CD14-positive monocyte (primary cell): ENCODE measurements at regions not wholly inside any gene's neighbourhood (a gene's known extent, or its start where the extent isn't known, plus 50 kb on each side); places are given as distances from the start of the nearest gene placed in this dataset.

Source experiments
- DNase-seq, 3 donors: peaks; one replicate each; pipeline ENCODE4 v3.0.0-alpha.2; 2011 to 2022
- H2AFZ ChIP-seq: 2 replicates; pipeline ENCODE4 v1.6.0; 2012; ENCODE audit warnings: mild to moderate bottlenecking, low read depth, low read length, inconsistent platforms; ENCODE audit not compliant: insufficient read depth, poor library complexity, severe bottlenecking
- H3K27ac ChIP-seq, 2 donors: 1 replicate in 1 of 2; 2 replicates in 1 of 2; pipeline ENCODE4 v1.5.1; 2012 to 2013; ENCODE audit warnings: low read length in 2 of 2, control low read depth in 1 of 2, inconsistent platforms in 1 of 2, low read depth in 1 of 2, mild to moderate bottlenecking in 1 of 2
- H3K27me3 ChIP-seq, 2 donors: one replicate each; pipeline versions ENCODE4 v1.6.0 to v1.6.1; 2011 to 2013; ENCODE audit warnings: low read length in 2 of 2; ENCODE audit not compliant: control insufficient read depth in 2 of 2, insufficient read depth in 2 of 2
- H3K36me3 ChIP-seq, 2 donors: replicated peaks in 1 of 2; 1 replicate in 1 of 2; 2 replicates in 1 of 2; pipeline versions ENCODE4 v1.5.1 to v1.6.1; 2012 to 2013; ENCODE audit warnings: low read length in 2 of 2, control low read depth in 1 of 2, inconsistent platforms in 1 of 2, mild to moderate bottlenecking in 1 of 2; ENCODE audit not compliant: insufficient read depth in 2 of 2, control insufficient read depth in 1 of 2
- H3K4me1 ChIP-seq, 2 donors: 1 replicate in 1 of 2; 2 replicates in 1 of 2; pipeline versions ENCODE4 v1.5.1 to v1.6.1; 2012 to 2013; ENCODE audit warnings: low read length in 2 of 2, control low read depth in 1 of 2, inconsistent platforms in 1 of 2, mild to moderate bottlenecking in 1 of 2, moderate library complexity in 1 of 2; ENCODE audit not compliant: insufficient read depth in 2 of 2, control insufficient read depth in 1 of 2
- H3K4me2 ChIP-seq: replicated peaks from 2 replicates; pipeline ENCODE3; 2012; ENCODE audit warnings: low read length, moderate library complexity, mild to moderate bottlenecking; ENCODE audit not compliant: poor library complexity, severe bottlenecking; ENCODE audit errors: extremely low read depth
- H3K4me3 ChIP-seq, 3 experiments: fragments of 200-600 bp in 1 of 3; sonication (generic) in 1 of 3; replicated peaks in 1 of 3; 1 replicate in 2 of 3; 2 replicates in 1 of 3; pipeline ENCODE4 v1.5.1; 2011 to 2013; ENCODE audit warnings: low read length in 3 of 3, mild to moderate bottlenecking in 3 of 3, control low read depth in 2 of 3, low read depth in 2 of 3, inconsistent platforms in 1 of 3, moderate library complexity in 1 of 3
- H3K79me2 ChIP-seq: 2 replicates; pipeline ENCODE4 v1.6.0; 2012; ENCODE audit warnings: mild to moderate bottlenecking, control low read depth, inconsistent platforms, low read length, moderate library complexity; ENCODE audit not compliant: insufficient read depth
- H3K9ac ChIP-seq: 2 replicates; pipeline ENCODE4 v1.6.0; 2017; ENCODE audit warnings: low read length, mild to moderate bottlenecking; ENCODE audit not compliant: insufficient read depth, poor library complexity, severe bottlenecking
- H3K9me3 ChIP-seq, 2 donors: replicated peaks in 1 of 2; 1 replicate in 1 of 2; 2 replicates in 1 of 2; pipeline versions ENCODE4 v1.5.1 to v1.6.1; 2012 to 2013; ENCODE audit warnings: low read length in 2 of 2, control low read depth in 1 of 2; ENCODE audit not compliant: control insufficient read depth in 1 of 2, insufficient read depth in 1 of 2
- H4K20me1 ChIP-seq: 2 replicates; pipeline ENCODE4 v1.6.0; 2012; ENCODE audit warnings: mild to moderate bottlenecking, low read length, control low read depth, moderate library complexity; ENCODE audit not compliant: insufficient read depth
- H3K27ac Mint-ChIP-seq, 7 donors: one replicate each; pipeline ENCODE4 v1.8.0; 2020; ENCODE audit warnings: mild to moderate bottlenecking in 7 of 7, mixed read lengths in 7 of 7, moderate library complexity in 6 of 7, inconsistent platforms in 2 of 7
- H3K27me3 Mint-ChIP-seq, 3 donors: one replicate each; pipeline ENCODE4 v1.8.0; 2021 to 2022; ENCODE audit warnings: low read depth in 3 of 3, mild to moderate bottlenecking in 3 of 3, mixed read lengths in 3 of 3, moderate library complexity in 3 of 3, inconsistent platforms in 1 of 3
- H3K36me3 Mint-ChIP-seq, 2 donors: one replicate each; pipeline ENCODE4 v1.8.0; 2020; ENCODE audit warnings: mixed read lengths in 2 of 2, inconsistent platforms in 1 of 2, mild to moderate bottlenecking in 1 of 2
- H3K4me1 Mint-ChIP-seq: one replicate; pipeline ENCODE4 v1.8.0; 2020; ENCODE audit warnings: mild to moderate bottlenecking, mixed read lengths
- H3K4me3 Mint-ChIP-seq, 2 donors: one replicate each; pipeline ENCODE4 v1.8.0; 2020; ENCODE audit warnings: mild to moderate bottlenecking in 2 of 2, mixed read lengths in 2 of 2, moderate library complexity in 1 of 2
- H3K9me3 Mint-ChIP-seq, 7 donors: one replicate each; pipeline ENCODE4 v1.8.0; 2020 to 2022; ENCODE audit warnings: mixed read lengths in 7 of 7, mild to moderate bottlenecking in 6 of 7, moderate library complexity in 6 of 7, inconsistent platforms in 2 of 7
- CTCF ChIP-seq: fragments of 200-600 bp; IDR thresholded peaks from one replicate; pipeline ENCODE4 v1.8.0; 2022; ENCODE audit warnings: antibody characterized with exemption, mild to moderate bottlenecking
- WGBS: methylation state at CpG from one replicate; pipeline ENCODE4 v1.1.5; 2013; ENCODE audit warnings: missing lambda C conversion rate; ENCODE audit not compliant: insufficient coverage; 5-methylcytosine and 5-hydroxymethylcytosine counted together
- intact Hi-C, 2 donors: fragments of 100-400 bp; cut with micrococcal nuclease; formaldehyde crosslinking; loops; one replicate each; pipeline versions ENCODE4 v1.15.0 to v1.15.1; 2023

- peaks cover 0 to 2% (median 0%) of the 10 kb centered on the region in 7 donors for H3K9me3 Mint-ChIP-seq
- 89% methylated on average over 8 of the region's 14 CpGs for WGBS
- no peak overlapping the region for H3K4me3 ChIP-seq
Measured at GRCh38 chr17:77556383-77557061, 402.0 kb upstream of the TNRC6C start.

More at GRCh38 chr17:77556383-77557061, 402.0 kb upstream of the TNRC6C start:
- intact Hi-C loops, result no loop called here
- H3K4me2 ChIP-seq, result no peak overlapping the region
- Mint-ChIP-seq H3K4me1 (no peaks in the 10 kb centered on the region), H3K4me3 (no peak overlapping the region), H3K27ac (no peak overlapping the region), H3K36me3 (no peaks in the 10 kb centered on the region), H3K27me3 (peaks cover 4 to 14% (median 5%) of the 10 kb centered on the region in 3 donors)
- no peak overlapping the region for H2AFZ ChIP-seq
- H3K36me3 ChIP-seq, result no peaks in the 10 kb centered on the region
- H3K9me3 ChIP-seq, result no peaks in the 10 kb centered on the region
- no peaks in the 10 kb centered on the region for H3K27me3 ChIP-seq
- DNase-seq, result no peak
- no peaks in the 10 kb centered on the region for H4K20me1 ChIP-seq
- H3K9ac ChIP-seq, result no peak overlapping the region
- TF ChIP-seq CTCF, result no peak
- no peaks in the 10 kb centered on the region for H3K79me2 ChIP-seq
- H3K27ac ChIP-seq, result no peak overlapping the region
- H3K4me1 ChIP-seq, result no peaks in the 10 kb centered on the region
